Mesenchymal stem cell (in vitro differentiated cells and primary cell): ENCODE measurements at regions not wholly inside any gene's neighbourhood (a gene's known extent, or its start where the extent isn't known, plus 50 kb on each side); places are given as distances from the start of the nearest gene placed in this dataset.

Source experiments
- DNase-seq: peaks from one replicate; pipeline ENCODE4 v3.0.0-alpha.2; 2013
- H2AFZ ChIP-seq: one replicate; pipeline ENCODE4 v1.6.1; 2013; ENCODE audit warnings: low read depth, mild to moderate bottlenecking, control low read depth, inconsistent platforms, low read length, moderate library complexity
- H2AK5ac ChIP-seq: 2 replicates; pipeline ENCODE4 v1.6.1; 2013; ENCODE audit warnings: low read length, moderate library complexity, mild to moderate bottlenecking, inconsistent platforms; ENCODE audit not compliant: severe bottlenecking
- H2BK120ac ChIP-seq: one replicate; pipeline ENCODE4 v1.6.1; 2013; ENCODE audit warnings: low read depth, mild to moderate bottlenecking, inconsistent platforms, low read length, moderate library complexity
- H2BK12ac ChIP-seq, 2 experiments: one replicate each; pipeline ENCODE4 v1.6.1; 2013; ENCODE audit warnings: inconsistent platforms in 2 of 2, low read length in 2 of 2, mild to moderate bottlenecking in 2 of 2, moderate library complexity in 2 of 2, control low read depth in 1 of 2
- H2BK15ac ChIP-seq: one replicate; pipeline ENCODE4 v1.6.1; 2013; ENCODE audit warnings: mild to moderate bottlenecking, low read depth, inconsistent platforms; ENCODE audit not compliant: poor library complexity, severe bottlenecking
- H2BK5ac ChIP-seq: 2 replicates; pipeline ENCODE4 v1.6.1; 2013; ENCODE audit warnings: low read depth, mild to moderate bottlenecking, low read length, control low read depth, inconsistent platforms; ENCODE audit not compliant: poor library complexity, severe bottlenecking
- H3K14ac ChIP-seq, 2 experiments: one replicate each; pipeline ENCODE4 v1.6.1; 2013; ENCODE audit warnings: inconsistent platforms in 2 of 2, low read length in 2 of 2, control low read depth in 1 of 2, mild to moderate bottlenecking in 1 of 2, moderate library complexity in 1 of 2
- H3K18ac ChIP-seq, 2 experiments: one replicate each; pipeline ENCODE4 v1.6.1; 2013; ENCODE audit warnings: inconsistent platforms in 2 of 2, low read length in 2 of 2, control low read depth in 1 of 2, low read depth in 1 of 2, mild to moderate bottlenecking in 1 of 2
- H3K23ac ChIP-seq, 2 experiments: one replicate each; pipeline ENCODE4 v1.6.1; 2013; ENCODE audit warnings: inconsistent platforms in 2 of 2, low read length in 2 of 2, mild to moderate bottlenecking in 2 of 2, moderate library complexity in 2 of 2, control low read depth in 1 of 2
- H3K27ac ChIP-seq: 2 replicates; pipeline ENCODE4 v1.5.1; 2013; ENCODE audit warnings: mild to moderate bottlenecking, moderate library complexity, low read length, control low read depth, inconsistent platforms; ENCODE audit not compliant: poor library complexity, severe bottlenecking
- H3K27me3 ChIP-seq, 2 experiments: 2 replicates each; pipeline versions ENCODE4 v1.6.1 to v1.7.0; 2013; ENCODE audit warnings: low read length in 2 of 2, mild to moderate bottlenecking in 2 of 2, moderate library complexity in 2 of 2, control low read depth in 1 of 2, inconsistent platforms in 1 of 2; ENCODE audit not compliant: control insufficient read depth in 1 of 2, insufficient read depth in 1 of 2
- H3K36me3 ChIP-seq, 2 experiments: 2 replicates each; pipeline versions ENCODE4 v1.6.1 to v1.7.0; 2013; ENCODE audit warnings: low read length in 2 of 2, control low read depth in 1 of 2, inconsistent platforms in 1 of 2, low read depth in 1 of 2, mild to moderate bottlenecking in 1 of 2; ENCODE audit not compliant: insufficient read depth in 2 of 2, control insufficient read depth in 1 of 2
- H3K4ac ChIP-seq, 2 experiments: one replicate each; pipeline ENCODE4 v1.6.1; 2013; ENCODE audit warnings: inconsistent platforms in 2 of 2, low read length in 2 of 2, mild to moderate bottlenecking in 2 of 2, moderate library complexity in 2 of 2, control low read depth in 1 of 2, low read depth in 1 of 2
- H3K4me1 ChIP-seq: 2 replicates; pipeline ENCODE4 v1.6.1; 2013; ENCODE audit warnings: low read depth, low read length, control low read depth; ENCODE audit not compliant: control insufficient read depth, insufficient read depth
- H3K4me2 ChIP-seq: 2 replicates; pipeline ENCODE4 v1.6.1; 2013; ENCODE audit warnings: low read length, mild to moderate bottlenecking, inconsistent platforms; ENCODE audit not compliant: poor library complexity, severe bottlenecking
- H3K4me3 ChIP-seq, 2 experiments: 2 replicates each; pipeline versions ENCODE4 v1.5.1 to v1.7.0; 2013; ENCODE audit warnings: low read length in 2 of 2, mild to moderate bottlenecking in 2 of 2, control low read depth in 1 of 2, low read depth in 1 of 2; ENCODE audit not compliant: insufficient read depth in 1 of 2
- H3K79me1 ChIP-seq: replicated peaks from 2 replicates; pipeline ENCODE4 v1.6.1; 2013; ENCODE audit warnings: mild to moderate bottlenecking, control low read depth, low read length, inconsistent platforms; ENCODE audit not compliant: poor library complexity, severe bottlenecking
- H3K9ac ChIP-seq: 2 replicates; pipeline ENCODE4 v1.7.0; 2013; ENCODE audit warnings: mild to moderate bottlenecking, low read length, moderate library complexity
- H3K9me3 ChIP-seq: 2 replicates; pipeline ENCODE4 v1.7.0; 2013; ENCODE audit warnings: mild to moderate bottlenecking, low read length; ENCODE audit not compliant: control insufficient read depth
- H4K8ac ChIP-seq: one replicate; pipeline ENCODE4 v1.6.1; 2013; ENCODE audit warnings: inconsistent platforms, mild to moderate bottlenecking, low read length, moderate library complexity
- H4K91ac ChIP-seq: one replicate; pipeline ENCODE4 v1.6.1; 2013; ENCODE audit warnings: mild to moderate bottlenecking, low read length, inconsistent platforms
- WGBS: methylation state at CpG from one replicate; pipeline ENCODE4 v1.1.7; 2013; ENCODE audit warnings: mixed read lengths; 5-methylcytosine and 5-hydroxymethylcytosine counted together

DNA sequence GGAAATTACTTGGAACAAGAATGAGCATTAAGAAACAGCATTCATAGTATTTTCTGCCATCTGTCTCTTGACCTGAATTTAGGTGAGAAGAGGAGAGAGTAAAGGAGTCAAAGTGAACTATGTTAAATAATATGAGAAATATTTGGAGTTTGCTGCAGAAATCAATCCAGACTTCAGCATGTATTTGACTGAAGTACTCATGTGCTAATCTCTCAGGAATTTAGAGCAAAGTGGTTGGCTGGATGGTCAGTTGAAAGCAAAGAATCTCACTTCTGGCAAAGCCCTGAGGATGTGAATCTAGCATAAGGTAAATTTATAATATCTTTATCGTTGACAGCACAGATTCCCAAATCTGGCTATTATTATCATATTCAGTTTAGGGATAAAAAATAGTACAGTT is 394.3 kb downstream of the PCDH17 start:
- no peaks in the 10 kb centered on the region for H3K27me3 ChIP-seq
- no peak overlapping the region for H4K91ac ChIP-seq
- no peaks in the 10 kb centered on the region for H3K36me3 ChIP-seq
- H3K4me3 ChIP-seq: no peak overlapping the region
- H2BK5ac ChIP-seq: no peak overlapping the region
- H2AFZ ChIP-seq: no peak overlapping the region
- no peak overlapping the region for H2AK5ac ChIP-seq
- H3K9ac ChIP-seq: no peak overlapping the region
- H3K4me2 ChIP-seq: no peak overlapping the region
- no peak overlapping the region for H2BK15ac ChIP-seq
- H2BK12ac ChIP-seq: no peak overlapping the region
- H3K4me1 ChIP-seq: no peaks in the 10 kb centered on the region
- no peaks in the 10 kb centered on the region for H3K79me1 ChIP-seq
- no CpG with 5 or more reads among the region's 1 CpG for WGBS
- H2BK120ac ChIP-seq: no peak overlapping the region
- no peak overlapping the region for H3K4ac ChIP-seq
- no peak overlapping the region for H3K27ac ChIP-seq
- peak; percentile 2 for DNase-seq
- H3K14ac ChIP-seq: no peak overlapping the region
- H3K23ac ChIP-seq: no peak overlapping the region
- no peak overlapping the region for H4K8ac ChIP-seq
- no peak overlapping the region for H3K18ac ChIP-seq
- H3K9me3 ChIP-seq: no peaks in the 10 kb centered on the region

DNA sequence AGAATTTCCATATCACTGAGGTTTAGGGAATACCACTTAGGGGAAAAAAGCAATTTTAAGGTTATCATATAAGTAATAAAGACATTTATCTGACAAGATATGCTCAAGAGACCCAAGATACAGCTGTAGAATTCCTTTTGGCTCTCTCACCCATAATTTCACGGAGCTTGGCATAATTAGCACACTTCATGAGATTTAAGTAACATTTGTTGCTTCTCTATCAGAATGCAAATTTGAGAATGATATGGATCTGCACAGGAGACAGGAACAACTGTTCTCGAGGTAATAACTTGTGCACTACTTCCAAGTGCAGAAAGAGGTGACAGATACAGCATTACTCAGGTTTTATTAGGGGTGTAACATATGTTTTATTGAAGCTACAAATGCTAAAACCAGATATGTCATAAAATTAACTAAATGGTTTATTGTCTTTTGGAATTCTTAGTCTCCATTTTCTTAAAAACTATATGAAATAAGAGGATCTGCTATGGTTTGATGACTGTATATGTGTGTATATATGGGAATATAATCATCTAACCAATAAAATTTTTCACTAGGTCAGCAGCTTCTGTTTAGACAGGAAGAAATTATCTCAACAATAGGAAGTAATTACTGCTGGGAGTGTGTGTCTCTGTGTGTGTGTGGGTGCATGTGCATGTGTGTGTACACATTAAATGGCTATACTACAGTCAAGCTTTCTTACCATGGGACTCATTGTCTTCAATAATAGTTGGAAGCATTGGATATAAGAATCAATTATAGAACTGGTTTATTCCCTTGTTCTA is 401.3 kb downstream of the PCDH17 start:
- Histone ChIP-seq H2BK120ac (no peak overlapping the region), H2AK5ac (no peak overlapping the region), H3K36me3 (no peaks in the 10 kb centered on the region), H3K27ac (no peak overlapping the region), H2BK5ac (no peak overlapping the region), H3K18ac (no peak overlapping the region), H3K27me3 (no peaks in the 10 kb centered on the region), H3K9ac (no peak overlapping the region), H4K91ac (no peak overlapping the region), H4K8ac (no peak overlapping the region), H3K14ac (no peak overlapping the region), H2BK15ac (no peak overlapping the region), H3K4ac (no peak overlapping the region), H3K4me1 (no peaks in the 10 kb centered on the region), H3K79me1 (no peaks in the 10 kb centered on the region), H3K4me2 (no peak overlapping the region), H2BK12ac (no peak overlapping the region), H3K9me3 (no peaks in the 10 kb centered on the region), H3K4me3 (no peak overlapping the region), H2AFZ (no peak overlapping the region), H3K23ac (no peak overlapping the region)
- WGBS: 50% methylated on average over 1 of the region's 2 CpGs
- no peak for DNase-seq

DNA sequence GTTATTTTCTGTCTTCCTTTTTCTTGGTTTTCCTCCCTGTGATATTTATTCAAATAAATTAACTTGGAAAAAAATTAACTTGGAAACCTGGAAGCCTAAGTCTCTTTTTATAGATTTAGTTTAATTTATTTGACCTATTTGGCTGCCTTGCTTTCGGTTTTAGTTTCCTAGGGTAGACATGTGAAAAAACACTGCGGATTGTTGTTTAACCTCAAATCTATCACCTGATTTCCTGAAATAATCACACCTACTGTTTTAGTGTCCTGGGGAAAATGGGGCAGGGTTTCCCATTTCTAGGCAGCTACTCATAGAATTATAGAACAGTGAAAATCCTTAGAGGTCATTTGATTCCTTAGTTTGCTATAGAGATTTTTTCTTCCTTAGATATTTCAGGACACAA is 412.4 kb downstream of the PCDH17 start:
- no peak overlapping the region for H3K9ac ChIP-seq
- H2AK5ac ChIP-seq: no peak overlapping the region
- H4K8ac ChIP-seq: no peak overlapping the region
- H3K14ac ChIP-seq: no peak overlapping the region
- H2BK120ac ChIP-seq: no peak overlapping the region
- H3K4ac ChIP-seq: no peak overlapping the region
- H3K4me1 ChIP-seq: no peaks in the 10 kb centered on the region
- H2BK5ac ChIP-seq: no peak overlapping the region
- no peak overlapping the region for H2BK12ac ChIP-seq
- H3K27me3 ChIP-seq: no peaks in the 10 kb centered on the region
- H3K27ac ChIP-seq: no peak overlapping the region
- H3K9me3 ChIP-seq: peaks cover 11% of the 10 kb centered on the region
- H2AFZ ChIP-seq: no peak overlapping the region
- H3K36me3 ChIP-seq: no peaks in the 10 kb centered on the region
- H3K4me3 ChIP-seq: no peak overlapping the region
- H3K79me1 ChIP-seq: no peaks in the 10 kb centered on the region
- no peak overlapping the region for H3K4me2 ChIP-seq
- no peak overlapping the region for H3K23ac ChIP-seq
- DNase-seq: no peak
- 100% methylated on average over 2 of the region's 2 CpGs for WGBS
- no peak overlapping the region for H3K18ac ChIP-seq
- H2BK15ac ChIP-seq: no peak overlapping the region
- no peak overlapping the region for H4K91ac ChIP-seq

DNA sequence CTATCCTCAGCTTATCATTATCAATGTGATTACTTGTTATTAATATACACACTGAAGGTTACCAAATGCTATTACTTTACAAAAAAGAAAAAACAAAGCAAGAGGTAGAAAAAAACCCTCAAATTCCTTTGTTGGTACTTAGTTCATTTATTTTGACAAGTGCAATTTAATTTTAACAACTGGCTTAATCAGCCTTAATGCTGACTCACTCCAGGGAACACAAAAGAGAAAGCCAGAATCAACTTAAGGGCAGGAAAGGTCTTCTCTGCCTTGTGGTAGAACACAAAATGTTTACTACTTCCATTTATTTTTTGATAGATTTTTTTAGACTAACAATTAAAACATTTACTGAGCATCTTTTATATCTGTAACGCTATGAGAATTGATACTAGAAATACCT is 417.1 kb downstream of the PCDH17 start:
- H3K4ac ChIP-seq: no peak overlapping the region
- WGBS: no CpG with 5 or more reads among the region's 1 CpG

More for the DNA sequence above, 417.1 kb downstream of the PCDH17 start:
- H3K9ac ChIP-seq: no peak overlapping the region
- H4K8ac ChIP-seq: no peak overlapping the region
- no peaks in the 10 kb centered on the region for H3K27me3 ChIP-seq
- no peak overlapping the region for H3K27ac ChIP-seq
- no peak overlapping the region for H3K4me3 ChIP-seq
- H3K79me1 ChIP-seq: no peaks in the 10 kb centered on the region
- H3K23ac ChIP-seq: no peak overlapping the region
- H2BK120ac ChIP-seq: no peak overlapping the region
- H3K36me3 ChIP-seq: no peaks in the 10 kb centered on the region
- H3K4me1 ChIP-seq: no peaks in the 10 kb centered on the region
- no peak overlapping the region for H2AK5ac ChIP-seq
- no peak overlapping the region for H2AFZ ChIP-seq
- no peak overlapping the region for H2BK15ac ChIP-seq
- no peak overlapping the region for H3K4me2 ChIP-seq
- H2BK5ac ChIP-seq: no peak overlapping the region
- no peak overlapping the region for H3K14ac ChIP-seq
- H2BK12ac ChIP-seq: no peak overlapping the region
- H3K18ac ChIP-seq: no peak overlapping the region
- peak; percentile 3 for DNase-seq
- H4K91ac ChIP-seq: no peak overlapping the region
- H3K9me3 ChIP-seq: no peaks in the 10 kb centered on the region
